H1 (cell line): ENCODE measurements at regions not wholly inside any gene's neighbourhood (a gene's known extent, or its start where the extent isn't known, plus 50 kb on each side); places are given as distances from the start of the nearest gene placed in this dataset.

Experiments used
- BCL11A ChIP-seq, 2 experiments: IDR thresholded peaks; one replicate each; pipeline ENCODE4 v1.6.1; 2011; ENCODE audit warnings: low read depth in 2 of 2, low read length in 2 of 2, mild to moderate bottlenecking in 2 of 2
- CHD2 ChIP-seq: IDR thresholded peaks from 2 replicates; pipeline ENCODE4 v1.6.1; 2012; ENCODE audit warnings: low read length, improper control_type of control experiment
- CREB1 ChIP-seq: IDR thresholded peaks from 2 replicates; pipeline ENCODE4 v1.6.1; 2012; ENCODE audit warnings: inconsistent platforms
- EZH2 ChIP-seq: fragments of 200-600 bp; sonication (generic); IDR thresholded peaks from 2 replicates; pipeline ENCODE4 v1.7.1; 2012; ENCODE audit warnings: low read depth, mild to moderate bottlenecking, moderate library complexity, low read length, inconsistent platforms; ENCODE audit not compliant: severe bottlenecking
- GABPA ChIP-seq: IDR thresholded peaks from 2 replicates; pipeline ENCODE4 v1.6.1; 2011; ENCODE audit warnings: mild to moderate bottlenecking, low read length, moderate library complexity, borderline replicate concordance; ENCODE audit not compliant: insufficient read depth
- GTF2F1 ChIP-seq: IDR thresholded peaks from 2 replicates; pipeline ENCODE4 v1.6.1; 2012; ENCODE audit warnings: low read depth, low read length, improper control_type of control experiment, borderline replicate concordance
- JUN ChIP-seq: IDR thresholded peaks from 2 replicates; pipeline ENCODE4 v1.6.1; 2011; ENCODE audit warnings: low read depth, mild to moderate bottlenecking, improper control_type of control experiment, low read length
- POLR2A ChIP-seq, 2 experiments: IDR thresholded peaks; 1 replicate in 1 of 2; 2 replicates in 1 of 2; pipeline ENCODE4 v1.6.1; 2011; ENCODE audit warnings: low read depth in 2 of 2, low read length in 2 of 2, mild to moderate bottlenecking in 2 of 2; ENCODE audit errors: control extremely low read depth in 1 of 2
- POLR2AphosphoS5 ChIP-seq: IDR thresholded peaks from 2 replicates; pipeline ENCODE4 v1.6.1; 2011; ENCODE audit warnings: low read depth, low read length
- RAD21 ChIP-seq, 2 experiments: IDR thresholded peaks in 1 of 2; conservative IDR thresholded peaks in 1 of 2; 2 replicates each; pipeline ENCODE4 v1.6.1; 2011; ENCODE audit warnings: low read depth in 2 of 2, low read length in 2 of 2, improper control_type of control experiment in 1 of 2, inconsistent platforms in 1 of 2, mild to moderate bottlenecking in 1 of 2, moderate library complexity in 1 of 2
- SP4 ChIP-seq: IDR thresholded peaks from 2 replicates; pipeline ENCODE4 v1.6.1; 2012; ENCODE audit warnings: low read length, inconsistent platforms
- TBP ChIP-seq: IDR thresholded peaks from 2 replicates; pipeline ENCODE4 v1.6.1; 2011; ENCODE audit warnings: low read depth, low read length, improper control_type of control experiment
- TF ChIP-seq, protein P1 (sequence below), 3 experiments: IDR thresholded peaks; 1 replicate in 2 of 3; 2 replicates in 1 of 3; pipeline versions ENCODE4 v1.5.1 to v1.6.1; 2011; ENCODE audit warnings: low read length in 3 of 3, mild to moderate bottlenecking in 3 of 3, inconsistent platforms in 2 of 3, low read depth in 1 of 3, moderate library complexity in 1 of 3; ENCODE audit not compliant: insufficient read depth in 1 of 3; ENCODE audit errors: control extremely low read depth in 1 of 3

DNA sequence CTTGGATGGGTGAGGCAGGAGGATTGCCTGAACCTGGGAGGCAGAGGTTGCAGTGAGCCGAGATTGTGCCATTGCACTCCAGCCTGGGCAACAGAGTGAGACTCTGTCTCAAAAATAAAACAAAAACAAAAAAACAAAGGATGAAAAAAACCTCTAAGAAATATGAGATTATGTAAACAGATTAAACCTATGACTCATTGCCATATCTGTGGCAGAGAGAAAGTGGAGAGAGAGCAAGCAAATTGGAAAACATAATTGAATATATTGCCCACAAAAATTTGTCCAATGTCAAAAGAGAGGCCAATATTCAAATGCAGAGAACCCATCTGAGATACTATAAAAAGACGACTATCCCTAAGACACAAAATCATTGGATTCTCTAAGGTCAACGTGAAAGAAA lies 1106.0 kb downstream of the OTOL1 start:
- TF ChIP-seq EZH2 (no peak), RAD21 (IDR thresholded peaks at IDR 0.05 in 1 of 2, conservative IDR thresholded peaks at IDR 0.05 in 1 of 2; ENCODE audit: low read depth in 2 of 2, low read length in 2 of 2) (no peak), JUN (no peak), GABPA (no peak), TBP (no peak), SP4 (no peak), CHD2 (no peak), GTF2F1 (no peak), POLR2A (IDR thresholded peaks at IDR 0.05; ENCODE audit: control extremely low read depth in 1 of 2, low read depth in 2 of 2, low read length in 2 of 2) (no peak), POLR2AphosphoS5 (no peak), CREB1 (no peak), BCL11A (IDR thresholded peaks at IDR 0.05; ENCODE audit: low read depth in 2 of 2, low read length in 2 of 2) (no peak)
- TF ChIP-seq, protein P1, sequence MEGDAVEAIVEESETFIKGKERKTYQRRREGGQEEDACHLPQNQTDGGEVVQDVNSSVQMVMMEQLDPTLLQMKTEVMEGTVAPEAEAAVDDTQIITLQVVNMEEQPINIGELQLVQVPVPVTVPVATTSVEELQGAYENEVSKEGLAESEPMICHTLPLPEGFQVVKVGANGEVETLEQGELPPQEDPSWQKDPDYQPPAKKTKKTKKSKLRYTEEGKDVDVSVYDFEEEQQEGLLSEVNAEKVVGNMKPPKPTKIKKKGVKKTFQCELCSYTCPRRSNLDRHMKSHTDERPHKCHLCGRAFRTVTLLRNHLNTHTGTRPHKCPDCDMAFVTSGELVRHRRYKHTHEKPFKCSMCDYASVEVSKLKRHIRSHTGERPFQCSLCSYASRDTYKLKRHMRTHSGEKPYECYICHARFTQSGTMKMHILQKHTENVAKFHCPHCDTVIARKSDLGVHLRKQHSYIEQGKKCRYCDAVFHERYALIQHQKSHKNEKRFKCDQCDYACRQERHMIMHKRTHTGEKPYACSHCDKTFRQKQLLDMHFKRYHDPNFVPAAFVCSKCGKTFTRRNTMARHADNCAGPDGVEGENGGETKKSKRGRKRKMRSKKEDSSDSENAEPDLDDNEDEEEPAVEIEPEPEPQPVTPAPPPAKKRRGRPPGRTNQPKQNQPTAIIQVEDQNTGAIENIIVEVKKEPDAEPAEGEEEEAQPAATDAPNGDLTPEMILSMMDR (IDR thresholded peaks at IDR 0.05; ENCODE audit: control extremely low read depth in 1 of 3, insufficient read depth in 1 of 3, low read depth in 1 of 3, low read length in 3 of 3): no peak
